SH-SY5Y (cell line): ENCODE measurements at regions not wholly inside any gene's neighbourhood (a gene's known extent, or its start where the extent isn't known, plus 50 kb on each side); places are given as distances from the start of the nearest gene placed in this dataset.

Experiments used
- GATA2 ChIP-seq: IDR thresholded peaks from 2 replicates; pipeline ENCODE4 v1.6.1; 2011; ENCODE audit warnings: mild to moderate bottlenecking, low read depth, low read length
- GATA3 ChIP-seq: IDR thresholded peaks from 2 replicates; pipeline ENCODE4 v1.6.1; 2011; ENCODE audit warnings: low read depth, mild to moderate bottlenecking, low read length, moderate library complexity

- TF ChIP-seq GATA3, result no peak
- no peak for TF ChIP-seq GATA2
Measured at GRCh38 chr6:128757961-128758360, 125.0 kb upstream of the LAMA2 start.
